Gastrocnemius medialis (tissue), 4 donors: ENCODE measurements at regions not wholly inside any gene's neighbourhood (a gene's known extent, or its start where the extent isn't known, plus 50 kb on each side); places are given as distances from the start of the nearest gene placed in this dataset.

ENCODE experiments used
- ATAC-seq, 2 donors: fragments of 150-250 bp; one replicate each; pipeline ENCODE4 v1.9.1; 2016
- DNase-seq, 2 donors: peaks; one replicate each; pipeline ENCODE4 v3.0.0-alpha.2; 2019
- H3K27ac ChIP-seq, 4 donors: fragments of 200-600 bp; sonication (generic); 1 replicate in 1 of 4; 2 replicates in 3 of 4; pipeline ENCODE4 v1.5.1; 2016 to 2018; ENCODE audit warnings: mild to moderate bottlenecking in 2 of 4, moderate library complexity in 1 of 4
- H3K27me3 ChIP-seq, 3 donors: fragments of 200-600 bp; sonication (generic) in 2 of 3; 1 replicate in 1 of 3; 2 replicates in 2 of 3; pipeline versions ENCODE4 v1.5.1 to v1.6.0; 2016 to 2019; ENCODE audit warnings: mild to moderate bottlenecking in 1 of 3, moderate library complexity in 1 of 3
- H3K36me3 ChIP-seq, 2 donors: fragments of 200-600 bp; sonication (generic) in 1 of 2; one replicate each; pipeline ENCODE4 v1.5.1; 2017 to 2018
- H3K4me1 ChIP-seq, 2 donors: fragments of 200-600 bp; sonication (generic) in 1 of 2; one replicate each; pipeline ENCODE4 v1.5.1; 2016 to 2017; ENCODE audit warnings: mild to moderate bottlenecking in 2 of 2
- H3K4me3 ChIP-seq, 4 donors: fragments of 200-600 bp; sonication (generic) in 3 of 4; 1 replicate in 1 of 4; 2 replicates in 3 of 4; pipeline ENCODE4 v1.5.1; 2016 to 2019; ENCODE audit warnings: mild to moderate bottlenecking in 2 of 4
- H3K9me3 ChIP-seq, 3 donors: fragments of 200-600 bp; sonication (generic) in 2 of 3; 1 replicate in 1 of 3; 2 replicates in 2 of 3; pipeline ENCODE4 v1.5.1; 2016 to 2019
- POLR2A ChIP-seq, 2 donors: fragments of 450-650 bp; IDR thresholded peaks; one replicate each; pipeline ENCODE4 v1.6.1; 2017; ENCODE audit warnings: antibody characterized with exemption in 2 of 2, mild to moderate bottlenecking in 2 of 2, moderate library complexity in 2 of 2
- in situ Hi-C, 4 donors: fragments of 200-750 bp; cut with MboI; loops; one replicate each; pipeline versions ENCODE4 v1.15.0 to v1.8.0; 2017; ENCODE audit warnings: low sequenced_read_pairs in 4 of 4
- intact Hi-C: fragments of 100-400 bp; cut with DNase I; formaldehyde crosslinking; loops from one replicate; pipeline ENCODE4 v1.15.1; 2023; ENCODE audit warnings: low total_unique reads
- TF ChIP-seq, protein P1 (sequence below), 5 experiments: fragments of 450-650 bp in 3 of 5; fragments of 200-600 bp in 2 of 5; sonication (generic) in 2 of 5; IDR thresholded peaks in 4 of 5; conservative IDR thresholded peaks in 1 of 5; 1 replicate in 4 of 5; 2 replicates in 1 of 5; pipeline ENCODE4 v1.5.1; 2016 to 2019; ENCODE audit warnings: antibody characterized with exemption in 5 of 5, mild to moderate bottlenecking in 3 of 5, moderate library complexity in 3 of 5

DNA sequence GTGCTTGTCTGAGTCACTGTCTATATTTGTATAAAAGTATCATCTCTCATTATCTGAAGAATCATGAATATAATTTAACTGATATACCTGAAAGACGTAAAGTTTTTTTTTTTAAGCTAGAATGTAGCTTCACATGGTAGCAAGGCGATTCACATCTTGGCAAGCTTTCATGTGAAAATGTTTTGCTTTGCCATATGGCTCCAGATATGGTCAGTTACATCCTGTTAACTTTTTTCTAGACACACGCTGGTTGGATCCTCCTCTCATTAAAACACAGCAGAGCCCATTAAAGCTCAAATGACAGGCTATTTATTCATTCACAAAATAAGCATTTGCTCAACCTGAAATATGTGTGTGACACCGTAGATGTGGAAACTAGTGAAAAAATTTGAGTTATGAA, 412.8 kb downstream of the KIF2B start:
- ATAC-seq (no peak), DNase-seq (no peak)
- Histone ChIP-seq H3K27ac (no peak overlapping the region), H3K9me3 (no peaks in the 10 kb centered on the region), H3K36me3 (no peaks in the 10 kb centered on the region), H3K4me1 (no peaks in the 10 kb centered on the region), H3K27me3 (no peaks in the 10 kb centered on the region), H3K4me3 (no peak overlapping the region)
- intact Hi-C loops: no loop called here
- TF ChIP-seq POLR2A (IDR thresholded peaks at IDR 0.05): no peak
- TF ChIP-seq, protein P1, sequence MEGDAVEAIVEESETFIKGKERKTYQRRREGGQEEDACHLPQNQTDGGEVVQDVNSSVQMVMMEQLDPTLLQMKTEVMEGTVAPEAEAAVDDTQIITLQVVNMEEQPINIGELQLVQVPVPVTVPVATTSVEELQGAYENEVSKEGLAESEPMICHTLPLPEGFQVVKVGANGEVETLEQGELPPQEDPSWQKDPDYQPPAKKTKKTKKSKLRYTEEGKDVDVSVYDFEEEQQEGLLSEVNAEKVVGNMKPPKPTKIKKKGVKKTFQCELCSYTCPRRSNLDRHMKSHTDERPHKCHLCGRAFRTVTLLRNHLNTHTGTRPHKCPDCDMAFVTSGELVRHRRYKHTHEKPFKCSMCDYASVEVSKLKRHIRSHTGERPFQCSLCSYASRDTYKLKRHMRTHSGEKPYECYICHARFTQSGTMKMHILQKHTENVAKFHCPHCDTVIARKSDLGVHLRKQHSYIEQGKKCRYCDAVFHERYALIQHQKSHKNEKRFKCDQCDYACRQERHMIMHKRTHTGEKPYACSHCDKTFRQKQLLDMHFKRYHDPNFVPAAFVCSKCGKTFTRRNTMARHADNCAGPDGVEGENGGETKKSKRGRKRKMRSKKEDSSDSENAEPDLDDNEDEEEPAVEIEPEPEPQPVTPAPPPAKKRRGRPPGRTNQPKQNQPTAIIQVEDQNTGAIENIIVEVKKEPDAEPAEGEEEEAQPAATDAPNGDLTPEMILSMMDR (IDR thresholded peaks at IDR 0.05 in 4 of 5, conservative IDR thresholded peaks at IDR 0.05 in 1 of 5): no peak
- in situ Hi-C loops: no loop called here

DNA sequence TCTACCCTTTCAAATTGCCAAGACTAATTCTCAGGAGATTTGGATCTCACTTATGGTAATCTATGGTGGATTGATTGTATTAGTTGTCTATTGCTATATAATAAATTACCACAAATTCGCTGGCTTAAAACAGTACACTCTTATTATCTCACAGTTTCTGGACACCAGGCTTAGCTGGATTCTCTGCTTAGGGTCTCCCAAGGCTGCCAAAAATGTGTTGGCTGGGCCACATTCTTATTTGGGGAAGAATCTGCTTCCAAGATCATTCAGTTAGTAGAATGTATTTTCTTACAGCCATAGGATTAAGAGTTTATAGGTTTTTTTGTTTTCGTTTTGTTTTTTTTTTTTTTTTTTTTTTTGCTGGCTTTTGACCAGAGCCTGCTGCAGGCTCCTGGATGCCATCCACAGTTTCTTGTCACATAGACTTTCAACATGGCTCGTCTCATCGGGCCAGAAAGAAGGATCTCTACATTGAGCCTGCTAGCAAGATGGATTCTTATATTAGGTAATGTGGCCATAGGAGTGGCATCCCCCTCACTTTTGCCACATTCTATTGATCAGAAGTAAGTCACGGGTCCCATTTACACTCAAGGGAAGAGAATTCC, 415.3 kb downstream of the KIF2B start:
- H3K4me3 ChIP-seq: no peak overlapping the region
- no peaks in the 10 kb centered on the region for H3K27me3 ChIP-seq
- ATAC-seq: no peak
- no peaks in the 10 kb centered on the region for H3K4me1 ChIP-seq
- H3K36me3 ChIP-seq: no peaks in the 10 kb centered on the region
- H3K27ac ChIP-seq: no peak overlapping the region
- in situ Hi-C loops: no loop called here
- intact Hi-C loops: no loop called here
- no peaks in the 10 kb centered on the region for H3K9me3 ChIP-seq
- DNase-seq: no peak
- TF ChIP-seq POLR2A (IDR thresholded peaks at IDR 0.05): no peak
- TF ChIP-seq, protein P1 (IDR thresholded peaks at IDR 0.05 in 4 of 5, conservative IDR thresholded peaks at IDR 0.05 in 1 of 5): no peak

DNA sequence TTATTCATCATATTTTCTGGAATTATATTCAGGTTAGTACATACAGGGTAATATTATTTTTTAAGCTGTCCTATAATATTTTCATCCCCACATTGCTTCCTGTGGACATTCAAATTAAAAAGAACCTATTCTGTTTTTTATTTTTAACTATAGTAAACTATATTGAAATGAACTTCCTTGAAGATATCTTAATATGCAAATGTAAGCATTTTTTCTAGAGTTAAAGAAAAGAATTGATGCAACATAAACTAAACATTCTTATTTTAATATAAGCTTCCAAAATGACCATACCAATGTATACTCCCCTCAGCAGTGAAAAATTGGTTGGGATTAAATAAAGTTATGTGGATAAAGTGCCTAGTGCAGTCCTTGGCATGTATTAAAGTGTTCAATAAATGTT, 416.6 kb downstream of the KIF2B start:
- Histone ChIP-seq H3K4me3 (no peak overlapping the region), H3K27me3 (no peaks in the 10 kb centered on the region), H3K9me3 (no peaks in the 10 kb centered on the region), H3K36me3 (no peaks in the 10 kb centered on the region), H3K27ac (no peak overlapping the region), H3K4me1 (no peaks in the 10 kb centered on the region)
- TF ChIP-seq, protein P1 (IDR thresholded peaks at IDR 0.05 in 4 of 5, conservative IDR thresholded peaks at IDR 0.05 in 1 of 5): no peak
- TF ChIP-seq POLR2A (IDR thresholded peaks at IDR 0.05): no peak
- ATAC-seq (no peak), DNase-seq (no peak)
- in situ Hi-C loops (no loop called here), intact Hi-C loops (no loop called here)

DNA sequence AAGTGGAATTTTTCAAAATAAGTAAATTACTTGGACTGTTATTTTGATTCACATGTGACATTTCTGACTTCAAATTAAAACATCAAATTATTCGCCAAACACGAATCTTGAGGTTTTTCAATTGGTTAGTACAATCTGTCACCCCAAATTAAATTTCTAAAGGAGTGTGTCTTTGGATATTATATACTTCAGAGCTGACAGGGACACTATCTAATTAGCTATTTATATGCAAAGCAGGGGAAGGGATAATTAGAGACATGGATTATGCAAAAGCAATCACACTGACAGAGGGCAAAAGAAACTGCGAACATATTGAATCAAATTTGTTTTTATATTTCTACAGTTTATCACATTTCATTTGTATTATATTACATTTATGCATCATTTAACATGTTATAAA, 433.0 kb downstream of the KIF2B start:
- in situ Hi-C loops: no loop called here

More for the DNA sequence above, 433.0 kb downstream of the KIF2B start:
- no peak overlapping the region for H3K4me3 ChIP-seq
- no peak for ATAC-seq
- H3K36me3 ChIP-seq: no peaks in the 10 kb centered on the region
- H3K9me3 ChIP-seq: no peaks in the 10 kb centered on the region
- DNase-seq: no peak
- no peak overlapping the region for H3K27ac ChIP-seq
- no peaks in the 10 kb centered on the region for H3K27me3 ChIP-seq
- H3K4me1 ChIP-seq: no peaks in the 10 kb centered on the region
- TF ChIP-seq, protein P1 (IDR thresholded peaks at IDR 0.05 in 4 of 5, conservative IDR thresholded peaks at IDR 0.05 in 1 of 5): no peak
- intact Hi-C loops: no loop called here
